GM12864 (cell line): ENCODE measurements at regions not wholly inside any gene's neighbourhood (a gene's known extent, or its start where the extent isn't known, plus 50 kb on each side); places are given as distances from the start of the nearest gene placed in this dataset.

Source experiments
- DNase-seq: peaks from one replicate; pipeline ENCODE4 v3.0.0-alpha.2; 2011; ENCODE audit warnings: low read depth
- H3K4me3 ChIP-seq: 2 replicates; pipeline ENCODE4 v1.5.1; 2011; ENCODE audit warnings: mild to moderate bottlenecking, low read depth, low read length, control low read depth
- TF ChIP-seq, protein P1 (sequence below): IDR thresholded peaks from 2 replicates; pipeline ENCODE4 v1.5.1; 2011; ENCODE audit warnings: low read depth, mild to moderate bottlenecking, moderate library complexity, low read length, control low read depth, inconsistent platforms; ENCODE audit errors: missing control alignments

DNA sequence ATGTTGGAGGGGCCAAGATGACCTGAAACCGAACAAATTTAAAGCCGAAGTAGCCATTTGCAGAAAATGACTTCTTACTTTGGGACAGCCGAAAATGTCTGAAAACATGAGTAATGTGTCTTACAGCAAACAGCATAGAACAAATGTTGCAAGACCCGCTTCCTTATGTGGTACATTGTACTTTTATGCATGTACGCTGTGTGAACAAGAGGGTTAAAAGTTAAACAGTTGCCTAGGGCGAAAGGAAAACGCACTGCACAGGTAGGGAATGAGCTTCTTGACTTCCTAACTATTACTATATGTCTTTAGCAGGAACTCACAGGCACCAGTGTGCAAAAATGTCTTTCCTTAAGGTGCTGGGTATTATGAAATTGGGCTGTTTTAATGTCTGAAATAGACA, 303.5 kb upstream of the MGMT start:
- DNase-seq, result no peak
- H3K4me3 ChIP-seq, result no peak overlapping the region
- TF ChIP-seq, protein P1, sequence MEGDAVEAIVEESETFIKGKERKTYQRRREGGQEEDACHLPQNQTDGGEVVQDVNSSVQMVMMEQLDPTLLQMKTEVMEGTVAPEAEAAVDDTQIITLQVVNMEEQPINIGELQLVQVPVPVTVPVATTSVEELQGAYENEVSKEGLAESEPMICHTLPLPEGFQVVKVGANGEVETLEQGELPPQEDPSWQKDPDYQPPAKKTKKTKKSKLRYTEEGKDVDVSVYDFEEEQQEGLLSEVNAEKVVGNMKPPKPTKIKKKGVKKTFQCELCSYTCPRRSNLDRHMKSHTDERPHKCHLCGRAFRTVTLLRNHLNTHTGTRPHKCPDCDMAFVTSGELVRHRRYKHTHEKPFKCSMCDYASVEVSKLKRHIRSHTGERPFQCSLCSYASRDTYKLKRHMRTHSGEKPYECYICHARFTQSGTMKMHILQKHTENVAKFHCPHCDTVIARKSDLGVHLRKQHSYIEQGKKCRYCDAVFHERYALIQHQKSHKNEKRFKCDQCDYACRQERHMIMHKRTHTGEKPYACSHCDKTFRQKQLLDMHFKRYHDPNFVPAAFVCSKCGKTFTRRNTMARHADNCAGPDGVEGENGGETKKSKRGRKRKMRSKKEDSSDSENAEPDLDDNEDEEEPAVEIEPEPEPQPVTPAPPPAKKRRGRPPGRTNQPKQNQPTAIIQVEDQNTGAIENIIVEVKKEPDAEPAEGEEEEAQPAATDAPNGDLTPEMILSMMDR, result no peak

GRCh38 chr10:129165076-129165720, 301.8 kb upstream of the MGMT start:
- DNase-seq, result no peak
- TF ChIP-seq, protein P1, result no peak
- H3K4me3 ChIP-seq, result no peak overlapping the region

DNA sequence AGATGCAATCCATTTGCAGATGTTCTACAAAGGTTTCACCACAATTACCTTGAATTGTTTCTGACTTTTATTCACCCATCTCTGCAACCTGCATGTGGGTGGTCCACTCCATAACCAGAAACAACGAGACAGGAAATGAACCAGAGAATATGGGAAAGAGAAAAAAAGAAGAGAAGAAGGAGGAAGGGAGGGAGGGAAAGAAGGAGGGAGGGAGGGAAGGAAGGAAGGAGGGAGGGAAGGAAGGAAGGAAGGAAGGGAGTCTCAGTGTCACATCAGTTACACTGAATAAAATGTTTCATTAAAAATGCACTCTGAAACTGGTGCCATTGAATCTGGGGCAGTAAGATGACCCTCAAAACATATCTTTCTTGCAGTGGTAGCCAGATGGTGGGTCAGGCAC, 301.3 kb upstream of the MGMT start:
- no peak for DNase-seq
- TF ChIP-seq, protein P1, result no peak
- H3K4me3 ChIP-seq, result no peak overlapping the region

GRCh38 chr10:129168660-129169059, 298.4 kb upstream of the MGMT start:
- no peak overlapping the region for H3K4me3 ChIP-seq
- DNase-seq, result no peak
- TF ChIP-seq, protein P1, result no peak

DNA sequence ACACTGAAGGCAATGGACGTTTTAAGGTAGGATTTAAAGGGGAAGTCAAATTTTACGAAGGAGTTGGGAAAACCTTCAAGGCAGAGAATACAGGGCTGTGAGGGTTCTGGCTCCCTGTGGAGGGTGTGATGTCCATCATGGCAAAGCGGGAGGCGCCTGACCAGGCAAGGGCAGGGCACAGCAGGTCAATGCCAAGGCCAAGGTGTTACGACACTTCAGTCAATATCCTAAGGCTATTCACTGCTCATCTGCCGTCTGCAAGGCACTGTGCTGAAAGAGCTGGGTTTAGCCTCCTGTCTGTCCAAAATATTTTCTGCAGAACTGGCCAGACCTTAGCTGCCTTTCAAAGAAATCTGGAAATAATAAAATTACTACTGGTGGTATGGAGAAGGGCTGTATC, 297.9 kb upstream of the MGMT start:
- no peak overlapping the region for H3K4me3 ChIP-seq
- no peak for DNase-seq
- TF ChIP-seq, protein P1, result no peak

DNA sequence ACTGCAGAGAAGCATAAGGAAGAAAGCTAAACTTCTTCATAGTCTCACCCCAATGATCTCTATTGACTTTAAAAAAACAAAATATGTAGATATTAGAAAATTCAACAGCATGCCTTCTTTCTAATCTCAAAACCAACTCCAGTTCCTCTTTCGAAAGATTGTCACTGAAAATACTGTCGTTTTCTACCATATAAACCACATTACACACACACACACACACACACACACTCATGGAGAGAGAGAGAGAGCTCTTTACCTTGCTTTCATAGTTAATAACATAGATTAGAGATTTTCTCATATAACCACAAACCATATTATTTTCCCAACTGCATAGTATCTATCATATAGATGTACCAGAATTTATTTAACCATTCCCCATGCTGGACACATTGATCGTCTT, 296.2 kb upstream of the MGMT start:
- DNase-seq, result no peak
- TF ChIP-seq, protein P1, result no peak
- no peak overlapping the region for H3K4me3 ChIP-seq

- DNase-seq, result no peak
- TF ChIP-seq, protein P1, result no peak
Measured at GRCh38 chr10:129171812-129172211, 295.2 kb upstream of the MGMT start.

More at GRCh38 chr10:129171812-129172211, 295.2 kb upstream of the MGMT start:
- no peak overlapping the region for H3K4me3 ChIP-seq
